ENCODE measurements at regions not wholly inside any gene's neighbourhood (a gene's known extent, or its start where the extent isn't known, plus 50 kb on each side); places are given as distances from the start of the nearest gene placed in this dataset.

GRCh38 chr4:41838590-41838989, 90.1 kb upstream of the PHOX2B start:
- Mint-ChIP-seq H3K27ac (no peak overlapping the region), H3K4me1 (no peaks in the 10 kb centered on the region), H3K27me3 (ENCODE audit: low read depth) (peaks cover 2% of the 10 kb centered on the region), H3K36me3 (no peaks in the 10 kb centered on the region), H3K4me3 (no peak overlapping the region), H3K9me3 (peaks cover under 1% of the 10 kb centered on the region)
- ATAC-seq (no peak), DNase-seq (ENCODE audit: low spot score) (no peak)
- ChIA-PET POLR2A (no interaction called here), CTCF (no interaction called here)
- TF ChIP-seq, protein P1, sequence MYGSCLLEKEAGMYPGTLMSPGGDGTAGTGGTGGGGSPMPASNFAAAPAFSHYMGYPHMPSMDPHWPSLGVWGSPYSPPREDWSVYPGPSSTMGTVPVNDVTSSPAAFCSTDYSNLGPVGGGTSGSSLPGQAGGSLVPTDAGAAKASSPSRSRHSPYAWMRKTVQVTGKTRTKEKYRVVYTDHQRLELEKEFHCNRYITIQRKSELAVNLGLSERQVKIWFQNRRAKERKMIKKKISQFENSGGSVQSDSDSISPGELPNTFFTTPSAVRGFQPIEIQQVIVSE (CRISPR knock-in tag; IDR thresholded peaks at IDR 0.05; ENCODE audit: borderline replicate concordance) = no peak
- TF ChIP-seq STAT6 (CRISPR knock-in tag; conservative IDR thresholded peaks at IDR 0.05; ENCODE audit: low read depth) (no peak), IRF1 (CRISPR knock-in tag; IDR thresholded peaks at IDR 0.05) (no peak), CREM (CRISPR knock-in tag; IDR thresholded peaks at IDR 0.05) (no peak), SOX15 (CRISPR knock-in tag; IDR thresholded peaks at IDR 0.05) (no peak), TEAD4 (CRISPR knock-in tag; IDR thresholded peaks at IDR 0.05) (no peak), RORB (CRISPR knock-in tag; IDR thresholded peaks at IDR 0.05) (no peak), ZNF138 (CRISPR knock-in tag; conservative IDR thresholded peaks at IDR 0.05) (no peak), FOXJ3 (CRISPR knock-in tag; IDR thresholded peaks at IDR 0.05; ENCODE audit: borderline replicate concordance) (no peak), HMGA2 (CRISPR knock-in tag; IDR thresholded peaks at IDR 0.05) (no peak), MYBL2 (CRISPR knock-in tag; IDR thresholded peaks at IDR 0.05) (no peak), ZNF232 (CRISPR knock-in tag; IDR thresholded peaks at IDR 0.05) (no peak), ZSCAN18 (CRISPR knock-in tag; IDR thresholded peaks at IDR 0.05) (no peak), NR1H2 (CRISPR knock-in tag; IDR thresholded peaks at IDR 0.05) (no peak), JAZF1 (CRISPR knock-in tag; IDR thresholded peaks at IDR 0.05) (no peak), ETV6 (CRISPR knock-in tag; IDR thresholded peaks at IDR 0.05) (no peak)
- TF ChIP-seq, protein P2, sequence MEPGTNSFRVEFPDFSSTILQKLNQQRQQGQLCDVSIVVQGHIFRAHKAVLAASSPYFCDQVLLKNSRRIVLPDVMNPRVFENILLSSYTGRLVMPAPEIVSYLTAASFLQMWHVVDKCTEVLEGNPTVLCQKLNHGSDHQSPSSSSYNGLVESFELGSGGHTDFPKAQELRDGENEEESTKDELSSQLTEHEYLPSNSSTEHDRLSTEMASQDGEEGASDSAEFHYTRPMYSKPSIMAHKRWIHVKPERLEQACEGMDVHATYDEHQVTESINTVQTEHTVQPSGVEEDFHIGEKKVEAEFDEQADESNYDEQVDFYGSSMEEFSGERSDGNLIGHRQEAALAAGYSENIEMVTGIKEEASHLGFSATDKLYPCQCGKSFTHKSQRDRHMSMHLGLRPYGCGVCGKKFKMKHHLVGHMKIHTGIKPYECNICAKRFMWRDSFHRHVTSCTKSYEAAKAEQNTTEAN (CRISPR knock-in tag; IDR thresholded peaks at IDR 0.05) = no peak

GRCh38 chr4:41835321-41835995, 86.9 kb upstream of the PHOX2B start:
- POLR2A ChIA-PET = no interaction called here
- no peak overlapping the region for H3K4me3 Mint-ChIP-seq

More at GRCh38 chr4:41835321-41835995, 86.9 kb upstream of the PHOX2B start:
- no peak for DNase-seq (ENCODE audit: low spot score)
- Mint-ChIP-seq H3K4me1 (no peaks in the 10 kb centered on the region), H3K36me3 (no peaks in the 10 kb centered on the region), H3K27ac (no peak overlapping the region), H3K9me3 (peaks cover 1% of the 10 kb centered on the region; the same call in 1 of the 2 replicates), H3K27me3 (ENCODE audit: low read depth) (peaks cover 8% of the 10 kb centered on the region)
- no peak for ATAC-seq
- CTCF ChIA-PET = no interaction called here
- TF ChIP-seq SMAD3 (CRISPR knock-in tag; IDR thresholded peaks at IDR 0.05; ENCODE audit: borderline replicate concordance) (no peak), NFE2L1 (CRISPR knock-in tag; IDR thresholded peaks at IDR 0.05) (no peak)
